ENCODE measurements at regions not wholly inside any gene's neighbourhood (a gene's known extent, or its start where the extent isn't known, plus 50 kb on each side); places are given as distances from the start of the nearest gene placed in this dataset.

DNA sequence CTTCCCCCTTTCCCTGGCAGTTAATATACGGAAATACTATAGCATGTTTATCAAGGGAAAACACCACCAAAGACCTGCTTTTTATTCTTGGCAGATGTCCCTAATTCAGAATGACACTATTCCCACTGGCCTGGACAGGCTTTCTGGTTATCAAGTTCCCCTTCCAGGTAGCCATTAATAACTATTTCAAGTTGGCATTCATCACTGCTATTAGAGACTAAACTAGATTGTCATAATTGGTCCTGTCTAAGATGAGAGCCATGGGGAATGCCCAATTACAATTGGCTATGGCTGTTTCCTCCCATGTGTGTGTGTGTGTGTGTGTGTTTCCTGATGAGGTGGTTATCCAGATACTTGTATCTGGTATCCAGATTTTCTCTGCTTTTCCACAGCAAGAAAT lies 608.1 kb downstream of the SQOR start:
- no peak for DNase-seq (ENCODE audit: low read depth)
- TF ChIP-seq CTCF (conservative IDR thresholded peaks at IDR 0.05; ENCODE audit: control insufficient read depth, insufficient read depth, low read depth, low read length) = no peak
- no peak overlapping the region for H3K4me3 ChIP-seq (ENCODE audit: control insufficient read depth, low read depth, low read length)

DNA sequence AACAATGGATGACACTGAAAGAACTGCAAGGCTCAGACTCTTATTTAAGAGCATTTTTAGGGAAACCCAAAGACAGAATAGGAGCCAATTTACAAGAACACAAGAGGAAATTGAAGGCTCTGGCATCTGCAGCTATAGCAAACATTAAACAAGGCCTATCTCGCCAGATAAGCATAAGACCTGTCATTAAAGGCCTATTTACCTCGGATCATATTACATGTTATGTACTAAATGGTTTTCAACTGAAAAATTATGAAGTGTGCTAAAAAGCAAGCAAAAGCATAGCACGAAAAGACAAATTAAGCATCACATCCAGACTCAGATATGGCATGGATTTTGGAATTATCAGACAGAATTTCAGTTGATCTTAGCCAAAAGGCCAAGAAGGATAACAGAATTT lies 617.1 kb downstream of the SQOR start:
- no peak for TF ChIP-seq CTCF (conservative IDR thresholded peaks at IDR 0.05; ENCODE audit: control insufficient read depth, insufficient read depth, low read depth, low read length)
- no peak for DNase-seq (ENCODE audit: low read depth)
- H3K4me3 ChIP-seq (ENCODE audit: control insufficient read depth, low read depth, low read length) = no peak overlapping the region

DNA sequence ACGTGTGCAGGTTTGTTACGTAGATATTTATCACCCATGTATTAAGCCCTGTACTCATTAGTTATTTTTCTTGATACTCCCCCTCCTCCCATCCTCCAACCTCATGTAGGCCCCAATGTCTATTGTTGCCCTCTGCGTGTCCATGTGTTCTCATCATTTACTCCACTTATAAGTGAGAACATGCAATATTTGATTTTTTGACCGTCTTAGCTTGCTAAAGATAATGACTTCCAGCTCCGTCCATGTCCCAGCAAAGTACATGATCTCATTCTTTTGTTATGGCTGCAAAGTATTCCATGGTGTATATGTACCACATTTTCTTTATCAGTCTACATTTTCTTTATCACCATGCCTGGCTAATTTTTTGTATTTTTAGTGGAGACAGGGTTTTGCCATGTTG lies 623.2 kb downstream of the SQOR start:
- TF ChIP-seq CTCF (conservative IDR thresholded peaks at IDR 0.05; ENCODE audit: control insufficient read depth, insufficient read depth, low read depth, low read length) = no peak
- DNase-seq (ENCODE audit: low read depth) = no peak

DNA sequence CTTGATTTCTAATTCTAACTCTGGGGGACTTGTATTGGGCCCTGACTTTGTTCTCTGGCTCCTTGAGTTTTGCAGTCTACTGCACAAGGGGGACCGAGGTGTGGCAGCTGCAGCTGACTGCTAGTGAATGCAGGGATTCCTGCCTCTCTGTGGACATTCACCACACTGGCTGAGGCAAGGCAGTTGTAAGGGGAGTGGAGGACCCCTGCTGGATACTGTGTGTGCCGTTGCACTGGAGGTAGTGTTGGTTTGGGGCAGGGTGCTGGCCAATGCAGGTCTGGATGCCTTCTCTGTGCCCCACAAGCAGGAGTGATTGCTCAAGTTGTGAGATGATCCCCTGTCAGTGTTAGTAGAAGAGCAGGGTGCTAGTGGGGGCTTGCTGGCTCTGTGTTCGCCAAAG lies 626.1 kb downstream of the SQOR start:
- no peak overlapping the region for H3K4me3 ChIP-seq (ENCODE audit: control insufficient read depth, low read depth, low read length)
- TF ChIP-seq CTCF (conservative IDR thresholded peaks at IDR 0.05; ENCODE audit: control insufficient read depth, insufficient read depth, low read depth, low read length) = no peak
- DNase-seq (ENCODE audit: low read depth) = no peak

More for the DNA sequence above, 623.2 kb downstream of the SQOR start:
- no peak overlapping the region for H3K4me3 ChIP-seq (ENCODE audit: control insufficient read depth, low read depth, low read length)

DNA sequence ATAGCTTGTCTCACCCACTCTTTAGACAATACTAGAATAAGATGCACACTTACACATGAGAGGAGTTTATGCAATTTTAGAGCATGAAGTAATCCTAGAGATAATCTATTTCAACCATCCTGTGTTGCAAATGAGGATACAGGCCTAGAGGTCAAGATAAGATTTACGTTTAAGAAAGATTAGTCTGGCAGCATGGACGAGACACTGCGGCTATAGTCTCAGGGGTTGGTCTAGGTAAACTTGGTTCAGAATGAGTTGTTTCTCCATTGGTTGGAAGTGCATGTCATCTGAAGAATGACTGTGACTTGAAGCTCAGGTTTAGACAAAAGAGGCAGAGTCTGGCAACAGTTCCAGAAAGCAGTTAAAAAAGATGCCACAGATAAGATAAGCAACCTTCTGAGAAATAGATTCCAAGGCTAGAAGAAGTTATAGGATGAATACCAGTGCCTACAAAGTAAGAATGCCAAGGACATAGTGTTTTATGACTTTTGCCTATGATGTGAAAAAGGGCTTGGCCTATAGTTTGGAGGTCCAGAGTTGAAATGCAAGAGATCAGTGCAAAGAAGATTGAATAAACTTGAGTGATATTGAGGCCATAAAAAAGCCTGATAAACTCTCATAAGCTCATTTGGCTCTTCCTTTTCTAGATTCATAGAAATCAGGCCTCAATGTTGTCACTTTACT lies 631.0 kb downstream of the SQOR start:
- DNase-seq (ENCODE audit: low read depth) = no peak
- no peak overlapping the region for H3K4me3 ChIP-seq (ENCODE audit: control insufficient read depth, low read depth, low read length)
- no peak for TF ChIP-seq CTCF (conservative IDR thresholded peaks at IDR 0.05; ENCODE audit: control insufficient read depth, insufficient read depth, low read depth, low read length)

DNA sequence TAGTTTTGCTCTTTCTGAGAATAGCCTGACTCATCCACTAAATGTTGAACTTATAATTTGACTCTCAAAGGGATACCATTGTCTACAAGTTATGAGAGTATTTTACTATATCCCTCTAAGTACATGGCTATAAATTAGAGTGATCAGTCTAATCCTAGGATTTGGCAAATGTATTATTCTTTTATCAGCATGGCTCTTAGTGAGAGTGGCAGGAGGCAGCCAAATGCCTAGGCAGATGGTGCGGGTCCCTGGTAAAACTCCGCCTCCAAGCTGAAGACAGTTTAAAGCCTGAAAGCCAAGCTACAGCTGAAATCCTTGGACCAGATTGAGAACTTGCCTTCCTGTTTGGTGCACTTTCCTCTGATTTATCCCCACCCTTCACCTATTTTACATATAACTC lies 631.8 kb downstream of the SQOR start:
- DNase-seq (ENCODE audit: low read depth) = no peak
- no peak overlapping the region for H3K4me3 ChIP-seq (ENCODE audit: control insufficient read depth, low read depth, low read length)
- no peak for TF ChIP-seq CTCF (conservative IDR thresholded peaks at IDR 0.05; ENCODE audit: control insufficient read depth, insufficient read depth, low read depth, low read length)
